Tibial artery (tissue), 4 donors: ENCODE measurements at regions not wholly inside any gene's neighbourhood (a gene's known extent, or its start where the extent isn't known, plus 50 kb on each side); places are given as distances from the start of the nearest gene placed in this dataset.

Experiments
- DNase-seq, 2 donors: peaks; one replicate each; pipeline ENCODE4 v3.0.0-alpha.2; 2019
- H3K27ac ChIP-seq, 2 donors: fragments of 200-600 bp; sonication (generic) in 1 of 2; 1 replicate in 1 of 2; 2 replicates in 1 of 2; pipeline ENCODE4 v1.5.1; 2018 to 2019; ENCODE audit warnings: mild to moderate bottlenecking in 1 of 2
- H3K27me3 ChIP-seq, 2 donors: fragments of 200-600 bp; sonication (generic) in 1 of 2; one replicate each; pipeline versions ENCODE4 v1.5.1 to v1.6.0; 2016 to 2019
- H3K36me3 ChIP-seq, 3 donors: fragments of 200-600 bp; sonication (generic) in 2 of 3; one replicate each; pipeline ENCODE4 v1.5.1; 2016 to 2019; ENCODE audit warnings: mild to moderate bottlenecking in 2 of 3
- H3K4me1 ChIP-seq, 4 donors: fragments of 200-600 bp; sonication (generic) in 2 of 4; 1 replicate in 3 of 4; 2 replicates in 1 of 4; pipeline ENCODE4 v1.5.1; 2016 to 2019
- H3K4me3 ChIP-seq, 2 donors: fragments of 200-600 bp; sonication (generic) in 1 of 2; 1 replicate in 1 of 2; 2 replicates in 1 of 2; pipeline ENCODE4 v1.5.1; 2018 to 2019; ENCODE audit warnings: mild to moderate bottlenecking in 2 of 2
- H3K9me3 ChIP-seq, 3 donors: fragments of 200-600 bp; sonication (generic) in 1 of 3; one replicate each; pipeline ENCODE4 v1.5.1; 2016 to 2019
- intact Hi-C: fragments of 100-400 bp; cut with DNase I; formaldehyde crosslinking; loops from one replicate; pipeline ENCODE4 v1.15.0; 2023; ENCODE audit warnings: low total_unique reads
- TF ChIP-seq, protein P1 (sequence below), 2 experiments: fragments of 200-600 bp in 1 of 2; fragments of 450-650 bp in 1 of 2; IDR thresholded peaks; one replicate each; pipeline ENCODE4 v1.5.1; 2017 to 2019; ENCODE audit warnings: antibody characterized with exemption in 2 of 2, mild to moderate bottlenecking in 1 of 2, moderate library complexity in 1 of 2

DNA sequence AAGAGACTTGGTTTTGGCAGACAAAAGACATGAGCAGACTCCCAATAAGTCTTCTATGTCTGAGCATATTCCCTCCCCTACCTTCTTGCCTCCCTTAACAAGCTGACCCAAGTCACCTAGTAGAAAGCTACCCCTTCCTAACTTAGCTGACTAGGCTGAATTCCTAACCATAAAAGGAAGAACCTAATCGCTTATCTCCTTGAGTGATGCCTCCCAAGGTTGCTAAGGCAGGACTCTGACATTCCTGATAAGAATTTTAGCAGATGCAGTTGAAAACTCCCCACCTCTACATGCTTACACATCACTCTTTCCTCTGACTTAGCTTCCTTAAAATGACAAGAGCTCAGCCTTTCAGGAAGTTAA, 704.7 kb upstream of the MBL2 start:
- Histone ChIP-seq H3K4me3 (no peak overlapping the region), H3K9me3 (no peaks in the 10 kb centered on the region), H3K27me3 (no peaks in the 10 kb centered on the region), H3K36me3 (no peaks in the 10 kb centered on the region), H3K4me1 (no peaks in the 10 kb centered on the region), H3K27ac (no peak overlapping the region)
- TF ChIP-seq, protein P1, sequence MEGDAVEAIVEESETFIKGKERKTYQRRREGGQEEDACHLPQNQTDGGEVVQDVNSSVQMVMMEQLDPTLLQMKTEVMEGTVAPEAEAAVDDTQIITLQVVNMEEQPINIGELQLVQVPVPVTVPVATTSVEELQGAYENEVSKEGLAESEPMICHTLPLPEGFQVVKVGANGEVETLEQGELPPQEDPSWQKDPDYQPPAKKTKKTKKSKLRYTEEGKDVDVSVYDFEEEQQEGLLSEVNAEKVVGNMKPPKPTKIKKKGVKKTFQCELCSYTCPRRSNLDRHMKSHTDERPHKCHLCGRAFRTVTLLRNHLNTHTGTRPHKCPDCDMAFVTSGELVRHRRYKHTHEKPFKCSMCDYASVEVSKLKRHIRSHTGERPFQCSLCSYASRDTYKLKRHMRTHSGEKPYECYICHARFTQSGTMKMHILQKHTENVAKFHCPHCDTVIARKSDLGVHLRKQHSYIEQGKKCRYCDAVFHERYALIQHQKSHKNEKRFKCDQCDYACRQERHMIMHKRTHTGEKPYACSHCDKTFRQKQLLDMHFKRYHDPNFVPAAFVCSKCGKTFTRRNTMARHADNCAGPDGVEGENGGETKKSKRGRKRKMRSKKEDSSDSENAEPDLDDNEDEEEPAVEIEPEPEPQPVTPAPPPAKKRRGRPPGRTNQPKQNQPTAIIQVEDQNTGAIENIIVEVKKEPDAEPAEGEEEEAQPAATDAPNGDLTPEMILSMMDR (IDR thresholded peaks at IDR 0.05) = no peak
- intact Hi-C loops = no loop called here
- DNase-seq = no peak

- no peak overlapping the region for H3K27ac ChIP-seq
- H3K36me3 ChIP-seq = no peaks in the 10 kb centered on the region
- no peaks in the 10 kb centered on the region for H3K9me3 ChIP-seq
- no peaks in the 10 kb centered on the region for H3K4me1 ChIP-seq
- H3K4me3 ChIP-seq = no peak overlapping the region
- TF ChIP-seq, protein P1 (IDR thresholded peaks at IDR 0.05) = no peak
- DNase-seq = no peak
- intact Hi-C loops = no loop called here
- no peaks in the 10 kb centered on the region for H3K27me3 ChIP-seq
Measured at GRCh38 chr10:53476650-53477312, 704.2 kb upstream of the MBL2 start.

- Histone ChIP-seq H3K4me1 (no peaks in the 10 kb centered on the region), H3K4me3 (no peak overlapping the region), H3K27ac (no peak overlapping the region), H3K36me3 (no peaks in the 10 kb centered on the region), H3K27me3 (no peaks in the 10 kb centered on the region), H3K9me3 (no peaks in the 10 kb centered on the region)
- TF ChIP-seq, protein P1 (IDR thresholded peaks at IDR 0.05) = no peak
- DNase-seq = no peak
- intact Hi-C loops = loop anchor here (5.0 kb wide), 1 partner anchor 1008 kb away; no protein-coding TSS in a partner anchor
Measured at GRCh38 chr10:53469383-53469782, 696.8 kb upstream of the MBL2 start.

DNA sequence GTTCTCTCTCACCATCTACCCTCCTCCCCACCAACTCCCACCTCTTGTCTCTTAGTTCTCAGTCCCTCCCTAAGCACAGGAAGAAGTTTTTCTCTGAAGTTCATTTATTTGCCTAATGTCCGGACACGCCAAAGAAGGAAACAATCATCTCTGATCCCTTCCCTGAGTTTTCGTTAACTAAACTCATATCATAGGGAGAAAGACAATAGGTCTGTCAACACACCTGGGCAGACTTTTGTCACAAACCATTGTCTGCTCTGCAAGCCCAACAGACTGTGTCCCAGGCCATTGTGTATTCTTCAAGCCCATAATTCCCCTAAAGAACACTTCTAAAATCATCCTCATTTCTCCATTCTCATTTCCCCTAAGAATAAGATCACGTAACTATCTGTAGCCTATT, 691.0 kb upstream of the MBL2 start:
- H3K27me3 ChIP-seq = no peaks in the 10 kb centered on the region
- TF ChIP-seq, protein P1 (IDR thresholded peaks at IDR 0.05) = no peak
- H3K4me3 ChIP-seq = no peak overlapping the region
- intact Hi-C loops = no loop called here
- no peaks in the 10 kb centered on the region for H3K9me3 ChIP-seq
- H3K4me1 ChIP-seq = no peaks in the 10 kb centered on the region
- no peak for DNase-seq
- no peaks in the 10 kb centered on the region for H3K36me3 ChIP-seq
- H3K27ac ChIP-seq = no peak overlapping the region

DNA sequence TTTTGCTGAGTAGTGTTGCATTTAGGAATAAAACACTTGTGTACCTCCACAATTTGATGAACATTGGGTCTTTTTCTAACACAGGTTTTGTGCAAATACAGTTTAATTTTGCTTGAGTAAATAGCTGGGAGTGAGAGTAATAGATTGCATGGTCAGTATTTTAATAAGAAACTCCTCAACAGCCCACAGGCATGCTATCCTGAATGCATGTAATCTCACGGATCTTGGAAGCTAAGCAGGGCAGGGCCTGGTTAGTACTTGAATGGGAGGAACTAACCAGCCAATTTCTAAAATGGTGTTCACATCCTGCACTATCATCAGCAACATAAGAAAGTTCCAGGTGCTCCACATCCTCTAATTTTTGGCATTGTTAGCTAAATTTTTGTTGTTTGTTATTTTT, 685.4 kb upstream of the MBL2 start:
- no peak for DNase-seq
- intact Hi-C loops = no loop called here
- no peak overlapping the region for H3K27ac ChIP-seq
- H3K4me1 ChIP-seq = no peaks in the 10 kb centered on the region
- H3K4me3 ChIP-seq = no peak overlapping the region
- H3K9me3 ChIP-seq = no peaks in the 10 kb centered on the region
- H3K27me3 ChIP-seq = no peaks in the 10 kb centered on the region
- TF ChIP-seq, protein P1 (IDR thresholded peaks at IDR 0.05) = no peak
- H3K36me3 ChIP-seq = no peaks in the 10 kb centered on the region

DNA sequence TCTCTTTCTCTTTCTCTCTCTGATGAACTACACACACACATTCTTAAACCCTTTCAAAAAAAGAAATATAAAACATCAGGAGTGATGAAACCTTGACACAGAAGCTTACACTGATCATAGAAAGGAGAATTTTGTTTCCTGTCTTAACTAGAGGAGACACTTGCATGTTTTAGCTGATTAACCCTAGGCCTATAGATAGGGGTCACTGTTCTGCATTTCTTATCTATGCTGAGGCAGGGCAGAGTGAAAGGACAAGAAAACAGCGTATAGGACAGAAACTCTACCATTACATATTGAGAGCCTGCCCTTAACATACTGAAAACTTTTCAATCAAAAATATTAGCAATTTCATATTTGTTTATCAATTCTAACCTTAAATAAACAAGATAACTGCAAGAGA, 680.6 kb upstream of the MBL2 start:
- Histone ChIP-seq H3K9me3 (no peaks in the 10 kb centered on the region), H3K27me3 (no peaks in the 10 kb centered on the region), H3K4me3 (no peak overlapping the region), H3K36me3 (no peaks in the 10 kb centered on the region), H3K4me1 (no peaks in the 10 kb centered on the region), H3K27ac (no peak overlapping the region)
- TF ChIP-seq, protein P1 (IDR thresholded peaks at IDR 0.05) = no peak
- no peak for DNase-seq
- intact Hi-C loops = no loop called here
